Stimulated activated CD8-positive, alpha-beta memory T cell treated with anti-CD3 and anti-CD28 coated beads, Interleukin-4, amount 100 ng/mL, for 48 hours (primary cell): ENCODE measurements at regions not wholly inside any gene's neighbourhood (a gene's known extent, or its start where the extent isn't known, plus 50 kb on each side); places are given as distances from the start of the nearest gene placed in this dataset.

Source experiments
- DNase-seq: peaks from one replicate; pipeline ENCODE4 v3.0.0-alpha.2; 2020

DNA sequence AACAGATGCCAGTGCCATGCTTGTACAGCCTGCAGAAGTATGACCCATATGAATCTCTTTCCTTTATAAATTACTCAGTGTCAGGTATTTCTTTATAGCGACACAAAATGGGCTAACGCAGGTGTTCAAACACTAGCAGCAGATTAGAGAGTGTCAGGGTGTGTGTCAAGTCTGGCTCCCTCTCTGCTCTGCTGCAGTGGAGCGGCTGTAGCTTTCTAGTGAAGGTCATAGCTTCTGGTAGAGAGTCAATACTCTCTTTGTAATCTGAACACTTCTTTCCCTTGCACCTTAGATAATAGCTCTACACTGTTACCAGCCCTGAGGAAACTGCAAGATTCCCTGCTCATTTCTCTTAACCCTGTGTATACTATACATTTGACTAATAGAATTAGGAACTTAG, 483.2 kb upstream of the TGFBR2 start:
- no peak for DNase-seq

DNA sequence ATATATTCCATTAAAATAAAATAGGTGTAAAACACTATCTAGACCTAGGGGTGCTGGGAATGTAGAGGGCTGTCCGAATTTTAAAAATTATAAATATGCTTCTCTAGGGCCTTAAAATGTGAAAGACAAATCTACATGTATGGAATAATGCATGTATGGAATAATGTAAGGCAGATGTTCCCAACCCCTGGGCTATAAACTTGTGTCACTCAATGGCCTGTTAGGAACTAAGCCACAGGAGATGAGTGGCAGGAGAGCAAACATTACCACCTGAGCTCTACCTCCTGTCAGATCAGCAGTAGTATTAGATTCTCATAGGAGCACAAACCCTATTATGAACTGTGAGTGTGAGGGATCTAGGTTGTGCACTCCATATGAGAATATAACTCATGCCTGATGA, 482.6 kb upstream of the TGFBR2 start:
- no peak for DNase-seq

DNA sequence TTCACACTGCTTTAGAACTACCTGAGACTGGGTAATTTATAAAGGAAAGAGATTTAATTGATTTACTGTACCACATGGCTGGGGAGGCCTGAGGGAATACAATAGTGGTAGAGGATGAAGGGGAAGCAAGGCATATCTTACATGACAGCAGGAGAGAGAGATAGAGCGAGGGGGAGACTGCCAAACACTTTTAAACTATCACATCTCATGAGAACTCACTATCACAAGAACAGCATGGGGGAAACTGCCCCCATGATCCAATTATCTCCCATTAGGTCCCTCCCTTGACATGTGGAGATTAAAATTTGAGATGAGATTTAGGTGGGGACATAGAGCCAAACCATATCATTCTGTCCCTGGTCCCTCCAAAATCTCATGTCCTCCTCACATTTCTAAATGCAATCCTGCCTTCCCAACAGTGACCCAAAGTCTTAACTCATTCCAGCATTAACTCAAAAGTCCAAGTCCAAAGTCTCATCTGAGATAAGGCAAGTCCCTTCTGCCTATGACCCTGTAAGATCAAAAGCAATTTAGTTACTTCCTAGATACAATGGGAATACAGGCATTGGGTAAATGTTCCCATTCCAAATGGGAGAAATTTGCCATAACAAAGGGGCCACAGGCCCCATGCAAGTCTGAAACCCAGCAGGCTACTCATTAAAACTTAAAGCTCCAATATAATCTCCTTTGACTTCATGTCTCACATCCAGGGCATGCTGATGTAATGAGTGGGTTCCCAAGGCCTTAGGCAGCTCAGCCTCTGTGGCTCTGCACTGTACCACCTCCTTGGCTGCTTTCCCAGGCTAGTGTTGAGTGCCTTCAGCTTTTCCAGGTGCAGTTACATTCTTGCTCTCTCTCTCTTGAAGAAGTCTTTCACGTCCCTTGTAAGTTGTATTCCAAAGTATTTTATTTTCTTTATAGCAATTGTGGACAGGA, 481.7 kb upstream of the TGFBR2 start:
- DNase-seq = no peak

DNA sequence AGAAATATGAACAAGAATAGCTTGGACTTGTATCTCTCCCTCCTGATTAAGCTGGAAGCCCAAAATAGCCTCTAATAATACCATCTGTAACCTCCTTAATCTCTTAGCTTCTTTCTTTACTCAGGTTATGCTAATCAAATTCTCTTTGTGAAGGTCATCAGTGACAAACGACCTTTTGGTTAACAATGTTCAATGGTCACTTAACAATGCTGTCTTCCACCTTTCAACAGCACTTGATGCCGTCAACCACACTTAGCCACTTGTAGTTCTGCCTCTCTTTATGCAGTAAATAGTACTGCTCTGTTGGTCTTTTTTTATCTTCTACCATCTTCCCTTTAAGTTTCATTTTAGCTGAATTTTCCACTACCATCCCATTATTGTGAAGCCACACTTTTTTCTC, 476.6 kb upstream of the TGFBR2 start:
- DNase-seq = no peak

DNA sequence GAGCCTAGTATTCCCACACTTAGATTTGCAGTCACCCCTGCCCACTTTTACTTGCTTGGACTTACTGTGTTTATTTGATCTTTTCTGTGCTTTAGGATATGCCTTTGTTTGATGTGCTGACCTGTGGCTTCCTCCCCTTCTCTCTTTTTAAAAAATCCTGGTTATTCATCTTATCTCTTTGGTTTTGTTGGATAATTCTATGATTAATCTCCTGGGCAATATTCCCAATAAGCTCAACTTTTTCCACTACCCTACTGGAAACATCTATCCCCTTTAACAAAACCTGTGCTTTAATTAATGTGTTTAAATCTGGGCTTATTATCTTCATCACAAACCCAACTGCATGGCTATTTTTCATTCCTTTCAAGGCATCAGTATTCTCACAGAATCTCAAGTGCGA, 476.0 kb upstream of the TGFBR2 start:
- no peak for DNase-seq

DNA sequence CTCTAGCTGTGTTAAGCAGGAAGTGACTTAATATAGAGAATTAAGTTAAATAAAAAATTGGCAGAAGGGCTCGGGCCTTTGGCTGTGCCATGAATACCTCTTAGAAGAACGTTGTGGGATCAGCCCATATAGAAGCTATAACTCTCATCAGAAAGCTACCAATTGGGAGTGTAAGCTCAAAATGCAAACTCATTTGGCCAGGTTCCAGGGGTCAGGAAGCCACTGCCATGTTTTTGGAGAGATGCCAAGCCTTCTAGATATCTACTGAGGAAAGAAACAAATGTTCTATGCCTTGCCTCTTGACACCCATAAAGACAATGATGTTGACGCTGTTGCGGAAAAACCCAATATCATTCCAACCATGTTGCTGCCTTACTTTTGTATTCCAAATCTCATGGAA, 475.2 kb upstream of the TGFBR2 start:
- DNase-seq = no peak

DNA sequence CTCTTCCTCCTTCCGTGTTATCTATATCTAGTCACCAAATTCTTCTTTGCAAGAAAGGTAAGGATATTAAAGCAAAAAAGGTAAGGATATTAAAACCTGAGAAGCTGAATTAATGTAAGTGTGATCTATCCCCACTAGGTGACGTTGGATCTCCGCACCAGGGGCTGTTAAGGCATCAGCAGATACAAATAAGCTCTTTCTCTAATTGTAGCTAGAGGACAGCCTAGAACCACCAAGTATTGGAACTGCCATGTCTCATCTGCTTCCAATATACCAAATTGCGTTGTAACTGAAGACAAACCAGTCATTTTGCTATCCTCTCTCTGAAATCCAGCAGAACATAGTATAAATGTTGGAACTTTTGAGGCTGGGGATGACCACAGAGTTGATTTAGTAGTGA, 471.2 kb upstream of the TGFBR2 start:
- DNase-seq = no peak

DNA sequence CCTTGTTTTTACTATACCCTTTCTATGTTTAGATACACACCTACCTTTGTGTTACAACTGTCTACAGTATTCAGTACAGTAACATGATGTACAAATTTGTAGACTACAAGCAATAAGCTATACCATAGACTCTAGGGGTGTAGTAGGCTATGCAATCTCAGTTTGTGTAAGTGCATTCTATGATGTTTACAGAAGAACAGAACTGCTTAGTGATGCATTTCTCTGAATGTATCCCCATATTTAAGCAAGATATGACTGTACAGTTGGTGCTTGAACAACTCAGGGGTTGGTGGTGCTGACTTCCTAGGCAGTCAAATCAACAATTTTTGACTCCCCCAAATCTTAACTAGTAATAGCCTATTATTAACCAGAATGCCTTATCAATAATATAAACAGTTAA, 467.1 kb upstream of the TGFBR2 start:
- no peak for DNase-seq

DNA sequence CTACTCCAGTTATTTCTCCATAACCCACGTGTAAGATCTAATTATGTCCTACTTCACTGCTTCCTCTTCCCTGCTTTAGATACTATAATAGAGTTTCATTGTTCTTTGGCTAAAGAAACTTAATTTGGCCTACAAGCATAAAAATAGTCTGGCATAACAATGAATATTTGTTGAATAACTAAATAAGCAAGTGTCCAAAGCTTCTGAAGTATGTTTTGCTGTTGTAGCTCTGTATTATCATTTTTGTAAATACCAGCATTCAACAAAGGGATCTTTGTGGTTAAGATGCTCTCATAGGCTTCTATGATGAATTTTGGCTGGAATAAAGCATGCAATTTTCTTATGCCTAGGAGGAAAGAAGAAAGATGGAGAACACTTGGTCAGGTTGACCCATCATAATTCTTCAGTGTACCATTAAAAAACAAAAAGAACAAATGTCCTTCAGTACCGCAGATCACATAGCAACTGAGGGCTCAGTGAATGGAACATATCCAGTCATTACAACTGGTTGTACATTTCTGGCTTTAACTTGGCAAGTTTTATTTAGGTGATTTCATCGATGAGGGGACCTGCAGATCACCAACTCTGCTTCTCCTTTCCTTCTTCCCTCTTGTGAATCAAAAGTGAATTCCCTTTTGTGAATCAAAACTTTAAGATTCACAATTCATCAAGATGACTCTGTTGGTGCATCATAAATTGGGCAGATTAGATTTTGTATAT, 465.9 kb upstream of the TGFBR2 start:
- DNase-seq = no peak

DNA sequence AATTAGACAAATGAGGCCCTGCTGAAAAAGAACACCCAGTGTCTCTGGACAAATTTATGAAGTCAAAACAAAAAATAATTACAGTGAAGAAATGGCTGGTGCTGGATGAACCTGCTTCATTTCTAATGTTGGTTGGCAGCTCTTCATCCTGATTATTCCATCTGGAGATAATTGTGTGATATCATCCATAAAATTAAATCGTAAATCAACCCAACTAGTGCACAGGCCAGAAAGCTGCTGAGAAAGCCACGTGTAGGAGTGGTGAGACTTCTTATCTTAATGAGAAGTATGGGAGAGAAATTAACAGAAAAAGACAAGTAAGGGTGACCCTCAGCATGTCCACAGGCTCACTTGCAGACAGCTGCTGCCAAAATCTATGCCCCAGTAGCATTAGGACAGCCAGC, 465.2 kb upstream of the TGFBR2 start:
- no peak for DNase-seq

DNA sequence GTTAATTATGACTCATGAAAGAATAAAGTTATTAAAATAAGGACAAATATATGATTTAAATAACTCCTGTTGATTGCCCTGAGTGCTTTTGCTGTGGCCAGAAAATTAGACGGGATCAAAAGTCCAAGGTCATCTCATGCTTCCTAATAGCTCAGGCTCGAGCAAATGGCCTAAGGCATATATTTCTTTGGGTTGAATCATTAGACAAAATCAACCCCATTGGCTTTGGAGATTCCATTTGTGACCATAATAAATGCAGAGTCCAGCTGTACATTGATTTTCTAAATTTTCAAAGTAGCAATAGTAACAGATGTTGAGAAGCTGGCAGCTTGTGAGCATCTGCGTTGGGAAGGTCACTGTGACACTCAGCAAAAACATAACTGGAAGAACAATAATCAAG, 464.5 kb upstream of the TGFBR2 start:
- DNase-seq = no peak

DNA sequence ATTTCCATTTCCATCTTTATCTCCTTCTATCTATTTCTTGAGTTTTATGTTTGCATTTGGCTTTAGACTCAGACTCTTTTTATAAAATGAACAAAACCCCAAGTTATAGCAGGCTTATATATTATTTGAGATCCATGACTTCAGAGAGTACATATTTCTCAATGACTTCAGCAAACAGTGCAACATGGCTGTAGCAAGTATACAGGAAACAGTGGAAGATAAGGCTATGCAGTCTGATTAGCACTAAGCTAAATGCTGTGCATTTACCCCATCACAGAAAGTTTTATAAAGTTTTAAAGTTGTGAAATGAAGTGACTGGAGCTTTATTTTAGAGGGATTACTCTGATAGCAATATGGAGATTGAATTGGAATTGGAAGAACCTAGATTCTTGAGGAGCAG, 463.5 kb upstream of the TGFBR2 start:
- no peak for DNase-seq

DNA sequence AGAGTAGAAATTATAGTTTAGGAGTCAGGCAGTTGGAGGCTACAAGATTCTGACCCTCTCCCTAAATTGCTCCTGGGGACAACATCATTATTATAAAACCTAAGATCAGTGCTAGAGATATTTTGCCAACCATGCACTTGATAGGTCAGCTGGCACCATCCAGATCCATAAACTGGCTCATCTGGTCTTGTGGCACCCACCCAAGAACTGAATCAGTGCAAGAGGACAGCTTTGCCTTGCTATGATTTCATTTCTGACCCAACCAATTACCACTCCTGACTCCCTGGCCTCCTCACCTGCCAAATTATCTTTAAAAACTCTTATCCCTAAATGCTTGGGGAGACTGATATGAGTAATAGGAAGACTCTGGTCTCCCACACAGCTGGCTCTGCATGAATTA, 461.1 kb upstream of the TGFBR2 start:
- DNase-seq = no peak

DNA sequence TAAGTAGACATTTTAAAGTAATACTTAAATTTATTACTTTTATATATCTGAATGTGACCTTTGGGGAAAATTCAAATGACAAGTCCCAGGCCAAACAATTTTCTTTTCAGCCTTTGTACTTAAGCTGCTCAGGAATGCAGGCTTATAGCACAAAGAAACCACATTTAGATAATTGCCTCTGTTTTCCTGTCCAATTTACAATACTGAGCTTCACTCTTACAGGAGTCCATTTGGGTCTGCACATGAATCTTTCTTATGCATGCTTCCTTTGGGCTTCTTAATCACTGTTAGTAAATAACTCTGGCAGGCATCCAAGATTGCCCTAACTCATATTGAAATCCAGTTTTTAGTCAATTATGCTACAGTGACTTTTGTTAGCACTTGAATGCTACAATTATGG, 459.4 kb upstream of the TGFBR2 start:
- no peak for DNase-seq

DNA sequence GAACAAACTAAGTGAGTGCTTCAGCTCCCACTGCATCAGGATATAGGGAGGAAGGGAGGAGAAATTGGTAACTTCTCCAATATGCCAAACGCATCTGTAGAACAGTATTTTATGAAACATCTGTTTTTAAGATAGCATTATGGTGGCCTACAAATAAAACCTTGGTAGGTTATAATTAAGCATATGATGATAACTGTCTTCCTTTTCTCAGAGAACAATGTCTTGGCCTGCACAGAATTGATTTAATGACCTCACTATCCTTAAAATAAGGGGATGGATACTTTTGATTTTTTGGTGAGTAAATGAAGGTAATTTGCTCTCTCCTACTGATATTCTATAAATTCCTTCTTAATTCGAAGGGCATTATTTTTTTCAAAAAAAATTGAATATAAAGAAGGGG, 451.5 kb upstream of the TGFBR2 start:
- DNase-seq = no peak

DNA sequence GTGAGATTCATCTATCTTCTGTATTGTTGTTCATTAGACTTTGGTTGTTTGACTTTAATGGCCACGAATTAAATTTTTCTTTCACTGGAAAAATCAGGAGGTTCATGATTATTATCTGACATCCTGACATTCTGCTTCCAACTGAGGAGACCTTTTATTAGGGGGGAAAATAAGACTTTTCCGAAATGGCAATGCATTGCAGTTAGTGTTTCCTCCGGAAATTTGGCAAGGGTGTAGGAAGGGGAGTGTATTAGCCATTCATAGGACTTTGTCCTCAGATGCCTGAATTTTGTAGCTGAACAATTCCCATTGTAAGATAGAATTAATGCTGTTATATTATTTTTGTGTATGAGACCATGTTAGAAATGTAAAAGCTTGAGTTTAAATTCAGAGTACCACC, 450.6 kb upstream of the TGFBR2 start:
- DNase-seq = no peak

DNA sequence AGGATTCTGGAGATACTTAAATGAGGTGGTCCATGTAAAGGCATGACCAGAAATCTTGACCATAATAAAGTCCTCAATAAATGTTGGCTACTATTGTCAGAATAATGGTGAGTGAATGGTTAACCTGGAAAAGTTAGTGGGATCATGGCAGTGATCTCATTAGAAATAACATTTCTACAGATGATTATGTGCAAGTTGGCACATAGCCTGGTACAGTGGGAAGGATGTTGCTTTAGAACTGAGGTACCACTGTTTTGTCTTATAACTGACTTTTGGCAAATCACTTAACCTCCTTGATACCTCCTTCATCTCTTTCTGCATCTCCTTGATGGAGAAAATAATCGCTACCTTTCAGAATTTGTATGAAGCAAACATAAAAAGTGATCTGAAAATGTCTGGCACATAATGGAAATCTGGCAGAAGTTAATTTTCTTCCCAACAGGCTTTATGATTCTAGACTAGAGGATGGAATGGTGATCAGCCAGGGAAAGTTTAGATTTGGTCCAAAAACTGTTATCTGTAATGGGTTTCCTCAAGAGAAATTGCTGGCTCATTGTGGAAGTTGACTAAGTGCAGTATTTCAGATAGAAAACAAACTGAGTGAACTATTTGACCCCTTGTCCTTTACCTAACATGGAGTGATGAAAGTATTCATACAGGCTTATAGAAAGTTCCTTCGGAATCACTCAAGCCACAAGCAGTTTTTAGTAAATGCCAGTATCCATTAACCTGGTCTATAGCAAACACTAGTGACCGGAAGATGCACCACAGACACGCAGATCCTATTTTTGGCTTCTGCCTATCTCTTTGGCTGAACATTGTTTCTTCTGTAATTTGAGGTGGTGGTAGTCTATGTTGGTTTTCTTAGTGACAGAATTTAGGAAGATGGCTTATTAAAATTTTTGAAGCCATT, 449.6 kb upstream of the TGFBR2 start:
- DNase-seq = no peak

DNA sequence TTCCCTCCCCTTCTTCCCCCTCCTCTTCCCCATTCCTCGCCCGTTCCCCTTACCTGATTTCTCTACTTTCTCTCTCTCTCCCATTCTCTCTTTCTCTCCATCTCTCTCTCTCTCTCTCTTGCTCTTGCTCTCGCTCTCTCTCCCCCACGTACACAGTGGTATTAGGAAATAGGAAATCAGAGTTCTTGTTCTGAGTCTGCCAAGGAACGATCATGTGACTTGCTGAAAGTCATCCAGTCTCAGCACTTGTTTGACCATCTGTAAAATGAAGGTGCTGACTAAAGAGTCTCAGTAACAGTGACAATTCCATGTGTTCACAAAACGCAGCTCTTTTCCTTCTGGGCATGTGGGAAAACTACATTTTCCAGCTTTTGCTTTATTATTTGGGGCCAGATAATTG, 445.0 kb upstream of the TGFBR2 start:
- no peak for DNase-seq

DNA sequence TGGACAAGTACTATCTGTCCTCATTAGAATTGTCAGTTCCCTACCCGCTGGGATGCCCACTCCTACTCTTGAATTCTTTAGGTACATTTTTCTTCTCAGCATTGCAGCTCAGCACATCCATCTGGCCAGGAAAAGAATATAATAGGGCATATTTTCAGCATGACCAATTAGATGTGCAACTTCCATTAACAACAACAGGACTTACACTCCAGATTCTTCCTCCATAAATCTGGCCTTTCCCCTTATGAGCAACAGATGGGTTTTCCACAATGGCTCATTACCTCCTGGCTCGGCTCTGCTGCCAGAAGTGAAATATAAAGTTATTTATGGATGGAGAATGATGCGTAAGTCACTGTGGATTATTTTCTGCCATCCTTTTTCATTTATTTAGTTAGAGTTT, 443.8 kb upstream of the TGFBR2 start:
- DNase-seq = no peak

DNA sequence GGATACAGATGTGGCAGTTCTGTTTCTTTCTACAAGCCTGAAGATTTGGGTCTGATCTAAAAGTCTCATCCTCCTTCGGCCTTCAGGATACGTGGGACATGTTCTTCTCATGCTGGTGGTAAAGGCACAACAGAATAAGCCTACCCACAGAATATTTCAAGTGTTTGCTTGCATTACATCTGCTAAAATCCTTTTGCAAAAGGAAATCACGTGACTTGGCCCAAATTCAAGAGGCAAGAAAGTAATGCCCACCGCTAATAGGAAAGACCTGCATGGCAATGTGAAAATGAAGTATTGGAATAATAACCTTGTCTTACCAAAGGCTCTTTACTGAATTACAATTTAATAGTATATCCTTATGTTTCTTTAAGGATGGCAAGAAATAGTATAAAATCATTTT, 439.9 kb upstream of the TGFBR2 start:
- DNase-seq = no peak

DNA sequence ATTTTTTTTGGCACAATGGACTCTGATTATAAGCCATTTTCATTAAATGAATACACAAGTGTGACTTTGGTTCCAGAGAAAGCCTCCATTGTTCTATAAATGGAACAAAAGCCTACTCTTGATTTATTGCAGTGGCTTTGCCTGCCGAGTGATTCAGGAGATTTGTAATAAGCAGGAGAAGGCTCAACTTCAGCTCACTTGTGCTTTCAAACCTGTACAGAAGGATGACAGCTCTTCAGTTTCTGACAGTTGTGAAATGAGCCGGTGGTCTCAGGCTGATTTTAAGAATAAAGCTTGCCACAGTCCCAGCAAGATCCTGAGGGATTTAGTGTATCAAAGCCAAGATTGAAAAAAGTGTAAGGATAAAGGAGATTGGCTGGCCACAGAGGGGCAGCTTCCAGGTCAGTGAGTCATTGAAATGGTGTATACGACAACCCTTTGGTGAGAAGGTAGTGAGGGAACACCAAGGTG, 438.8 kb upstream of the TGFBR2 start:
- DNase-seq = no peak

DNA sequence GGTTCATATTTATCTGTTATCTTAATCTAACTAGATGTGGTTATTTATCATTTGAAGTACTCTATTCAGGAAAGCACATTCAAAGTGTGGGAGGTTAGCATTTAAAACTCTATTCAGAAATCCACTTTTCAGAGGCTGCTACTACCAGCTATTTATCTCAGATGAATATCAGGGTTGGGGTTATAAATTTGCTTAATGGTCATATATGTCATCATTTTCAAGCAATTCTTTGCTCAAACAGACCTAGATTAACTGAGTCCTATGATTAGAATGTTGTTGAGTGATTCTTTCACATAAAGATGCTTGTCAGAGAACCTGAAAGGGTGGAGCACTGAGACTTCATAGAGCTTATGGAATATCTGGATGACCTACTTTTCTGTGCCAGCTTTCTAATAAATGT, 436.9 kb upstream of the TGFBR2 start:
- no peak for DNase-seq
